Right lobe of liver (tissue), 4 donors: ENCODE measurements at regions not wholly inside any gene's neighbourhood (a gene's known extent, or its start where the extent isn't known, plus 50 kb on each side); places are given as distances from the start of the nearest gene placed in this dataset.

Experiments
- CTCF ChIP-seq, 4 donors: fragments of 200-600 bp in 3 of 4; fragments of 450-650 bp in 1 of 4; IDR thresholded peaks; one replicate each; pipeline versions ENCODE4 v1.5.1 to v1.8.0; 2016 to 2022; ENCODE audit warnings: antibody characterized with exemption in 4 of 4, mild to moderate bottlenecking in 2 of 4
- POLR2A ChIP-seq: fragments of 450-650 bp; IDR thresholded peaks from one replicate; pipeline ENCODE4 v1.6.1; 2017; ENCODE audit warnings: antibody characterized with exemption, mild to moderate bottlenecking
- donor health status: DM: no; HTN: no; CAD: no.
- donor health status: DM: no; HTN: no; CAD: no.
- donor health status: DM: no; HTN: yes; CAD: no.

- TF ChIP-seq CTCF (IDR thresholded peaks at IDR 0.05) (no peak), POLR2A (no peak)
Observed at GRCh38 chr1:172897738-172898137, 153.0 kb downstream of the TNFSF18 start.
